ENCODE measurements at regions not wholly inside any gene's neighbourhood (a gene's known extent, or its start where the extent isn't known, plus 50 kb on each side); places are given as distances from the start of the nearest gene placed in this dataset.

DNA sequence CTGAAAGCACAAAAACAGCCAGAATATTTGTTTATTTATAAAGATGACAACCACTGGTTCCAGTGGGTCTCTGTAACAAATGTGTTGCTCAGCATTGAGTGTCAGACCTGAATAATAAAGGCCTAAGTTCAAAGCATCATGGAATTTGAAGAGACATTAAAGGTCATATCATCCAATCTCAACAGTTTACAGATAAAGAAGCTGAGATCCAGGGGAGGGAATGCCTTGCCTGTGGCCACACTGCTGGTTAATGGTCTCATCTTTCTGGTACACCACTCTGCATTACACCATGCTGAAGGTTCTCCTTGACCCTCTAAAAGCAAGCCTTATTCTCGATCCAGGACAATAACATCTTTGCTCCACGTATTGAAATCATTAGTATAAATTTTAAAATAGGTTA lies 446.5 kb upstream of the ACVR2A start:
- TF ChIP-seq CTCF (conservative IDR thresholded peaks at IDR 0.05 in 1 of 2, IDR thresholded peaks at IDR 0.05 in 1 of 2; ENCODE audit: low read depth in 1 of 2, low read length in 2 of 2): no peak
- TF ChIP-seq EZH2 (IDR thresholded peaks at IDR 0.05; ENCODE audit: low read length, missing control alignments): no peak

Measured in fibroblast of lung (primary cell).